ENCODE measurements at regions not wholly inside any gene's neighbourhood (a gene's known extent, or its start where the extent isn't known, plus 50 kb on each side); places are given as distances from the start of the nearest gene placed in this dataset.

DNA sequence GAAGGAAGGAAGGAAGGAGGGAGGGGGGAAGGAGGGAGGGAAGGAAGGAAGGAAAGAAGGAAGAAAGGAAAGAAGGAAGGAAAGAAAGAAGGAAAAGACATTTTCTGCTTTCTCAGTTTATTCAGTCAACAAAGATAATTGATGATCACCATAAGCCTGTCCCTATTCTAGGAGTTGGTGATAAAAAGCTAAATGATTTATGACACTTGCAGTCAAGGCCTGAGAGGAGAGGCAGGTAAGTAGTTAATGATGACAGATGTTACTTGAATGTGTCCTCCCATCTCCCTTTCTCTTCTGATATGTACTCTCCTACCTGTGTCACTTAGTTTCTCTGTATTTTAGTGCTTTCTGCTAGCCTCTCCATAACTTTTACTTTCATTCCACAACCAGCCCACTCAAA is 141.3 kb downstream of the SLITRK6 start (continued):
- TF ChIP-seq EP300 (IDR thresholded peaks at IDR 0.05; ENCODE audit: borderline replicate concordance in 1 of 2, control insufficient read depth in 1 of 2, low read depth in 2 of 2, low read length in 2 of 2): no peak
- TF ChIP-seq, protein P1, sequence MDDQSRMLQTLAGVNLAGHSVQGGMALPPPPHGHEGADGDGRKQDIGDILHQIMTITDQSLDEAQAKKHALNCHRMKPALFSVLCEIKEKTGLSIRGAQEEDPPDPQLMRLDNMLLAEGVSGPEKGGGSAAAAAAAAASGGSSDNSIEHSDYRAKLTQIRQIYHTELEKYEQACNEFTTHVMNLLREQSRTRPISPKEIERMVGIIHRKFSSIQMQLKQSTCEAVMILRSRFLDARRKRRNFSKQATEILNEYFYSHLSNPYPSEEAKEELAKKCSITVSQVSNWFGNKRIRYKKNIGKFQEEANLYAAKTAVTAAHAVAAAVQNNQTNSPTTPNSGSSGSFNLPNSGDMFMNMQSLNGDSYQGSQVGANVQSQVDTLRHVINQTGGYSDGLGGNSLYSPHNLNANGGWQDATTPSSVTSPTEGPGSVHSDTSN (IDR thresholded peaks at IDR 0.05; ENCODE audit: insufficient replicate concordance, low read depth, low read length): no peak
- no peak for TF ChIP-seq BMI1 (IDR thresholded peaks at IDR 0.05; ENCODE audit: borderline replicate concordance)
- TF ChIP-seq, protein P2, sequence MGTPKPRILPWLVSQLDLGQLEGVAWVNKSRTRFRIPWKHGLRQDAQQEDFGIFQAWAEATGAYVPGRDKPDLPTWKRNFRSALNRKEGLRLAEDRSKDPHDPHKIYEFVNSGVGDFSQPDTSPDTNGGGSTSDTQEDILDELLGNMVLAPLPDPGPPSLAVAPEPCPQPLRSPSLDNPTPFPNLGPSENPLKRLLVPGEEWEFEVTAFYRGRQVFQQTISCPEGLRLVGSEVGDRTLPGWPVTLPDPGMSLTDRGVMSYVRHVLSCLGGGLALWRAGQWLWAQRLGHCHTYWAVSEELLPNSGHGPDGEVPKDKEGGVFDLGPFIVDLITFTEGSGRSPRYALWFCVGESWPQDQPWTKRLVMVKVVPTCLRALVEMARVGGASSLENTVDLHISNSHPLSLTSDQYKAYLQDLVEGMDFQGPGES (IDR thresholded peaks at IDR 0.05): no peak
- no peak for TF ChIP-seq CREB1 (IDR thresholded peaks at IDR 0.05; ENCODE audit: low read depth)
- TF ChIP-seq EZH2 (IDR thresholded peaks at IDR 0.05; ENCODE audit: borderline replicate concordance, control insufficient read depth, low read depth, low read length): no peak

DNA sequence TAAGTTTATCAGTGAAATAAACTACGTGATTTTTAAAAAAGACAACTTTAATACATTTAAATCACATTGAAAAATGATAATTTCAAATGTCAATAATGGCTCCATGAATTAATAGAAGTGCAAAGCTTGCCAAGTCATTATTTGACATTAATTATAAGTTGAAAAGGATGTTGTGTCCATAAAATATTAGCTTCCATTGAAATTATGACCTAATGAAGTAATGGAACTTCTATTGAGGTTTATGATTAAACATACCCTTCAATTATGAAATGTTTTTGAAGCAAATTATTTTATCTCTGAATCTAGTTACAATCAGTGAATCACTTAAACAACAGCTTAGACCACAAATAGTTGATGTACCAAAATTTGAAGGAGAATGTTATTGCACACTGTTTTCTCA is 144.2 kb downstream of the SLITRK6 start:
- H2AFZ ChIP-seq (ENCODE audit: control insufficient read depth, low read depth, low read length): no peak overlapping the region
- SMC1A ChIA-PET (ENCODE audit: uncharacterized antibody, unreplicated experiment): interaction anchor here (1.0 to 1.2 kb wide), 2 partner anchors 12 to 59 kb away, joined by 3 read pairs; no protein-coding TSS in a partner anchor
- H3K79me2 ChIP-seq (ENCODE audit: control insufficient read depth, insufficient read depth, low read length): no peaks in the 10 kb centered on the region
- 0% methylated on average over 1 of the region's 1 CpG for WGBS (ENCODE audit: insufficient coverage, insufficient replicate concordance, low lambda C conversion rate, missing lambda C conversion rate)
- intact Hi-C loops (cut with micrococcal nuclease; ENCODE audit: unreplicated experiment) (no loop called here), in situ Hi-C loops (cut with MboI) (no loop called here)
- no peak overlapping the region for H3K4me3 ChIP-seq
- H3K27ac ChIP-seq (ENCODE audit: control insufficient read depth, insufficient read depth): no peak overlapping the region
- DNase-seq (ENCODE audit: low read depth, low spot score) (no peak), ATAC-seq (no peak), FAIRE-seq (no peak)
- BruUV-seq (replicated peaks): no TSS peak
- no peaks in the 10 kb centered on the region for H3K27me3 ChIP-seq (replicated peaks in 1 of 2; ENCODE audit: control insufficient read depth in 2 of 2, insufficient read depth in 2 of 2, low read length in 1 of 2)
- RAD21 ChIA-PET (ENCODE audit: unreplicated experiment): interaction anchor here (1.1 kb wide), 2 partner anchors 12 to 83 kb away, joined by 3 read pairs; no protein-coding TSS in a partner anchor
- H3K9me3 ChIP-seq (replicated peaks; ENCODE audit: control insufficient read depth, insufficient read depth, low read length): no peaks in the 10 kb centered on the region
- no peak overlapping the region for H3K4me2 ChIP-seq (ENCODE audit: control insufficient read depth, insufficient read depth)
- no peaks in the 10 kb centered on the region for H3K4me1 ChIP-seq (ENCODE audit: control insufficient read depth, insufficient read depth, low read length)
- TF ChIP-seq ZSCAN29 (IDR thresholded peaks at IDR 0.05): no peak
- H4K20me1 ChIP-seq (ENCODE audit: control insufficient read depth, insufficient read depth): no peaks in the 10 kb centered on the region
- H3K36me3 ChIP-seq (ENCODE audit: control insufficient read depth in 2 of 2, insufficient read depth in 2 of 2, low read length in 1 of 2): no peaks in the 10 kb centered on the region
- no peak overlapping the region for H3K9ac ChIP-seq (ENCODE audit: control insufficient read depth, insufficient read depth, low read length)
- CTCF ChIA-PET: no interaction called here
- POLR2A ChIA-PET: no interaction called here
